HG03469 (cell line): ENCODE measurements at regions not wholly inside any gene's neighbourhood (a gene's known extent, or its start where the extent isn't known, plus 50 kb on each side); places are given as distances from the start of the nearest gene placed in this dataset.
"Not testable (repeated sequence)": the region's sequence is repeated elsewhere in the genome, so short reads cannot be mapped to it uniquely, and the experiment has no call there.

ENCODE experiments used
- ATAC-seq: cut with Tn5 transposase; IDR thresholded peaks from one replicate; pipeline ENCODE4 v1.9.1; 2021; ENCODE audit warnings: mild to moderate bottlenecking, moderate library complexity, moderate number of reproducible peaks; ENCODE audit not compliant: unreplicated experiment

DNA sequence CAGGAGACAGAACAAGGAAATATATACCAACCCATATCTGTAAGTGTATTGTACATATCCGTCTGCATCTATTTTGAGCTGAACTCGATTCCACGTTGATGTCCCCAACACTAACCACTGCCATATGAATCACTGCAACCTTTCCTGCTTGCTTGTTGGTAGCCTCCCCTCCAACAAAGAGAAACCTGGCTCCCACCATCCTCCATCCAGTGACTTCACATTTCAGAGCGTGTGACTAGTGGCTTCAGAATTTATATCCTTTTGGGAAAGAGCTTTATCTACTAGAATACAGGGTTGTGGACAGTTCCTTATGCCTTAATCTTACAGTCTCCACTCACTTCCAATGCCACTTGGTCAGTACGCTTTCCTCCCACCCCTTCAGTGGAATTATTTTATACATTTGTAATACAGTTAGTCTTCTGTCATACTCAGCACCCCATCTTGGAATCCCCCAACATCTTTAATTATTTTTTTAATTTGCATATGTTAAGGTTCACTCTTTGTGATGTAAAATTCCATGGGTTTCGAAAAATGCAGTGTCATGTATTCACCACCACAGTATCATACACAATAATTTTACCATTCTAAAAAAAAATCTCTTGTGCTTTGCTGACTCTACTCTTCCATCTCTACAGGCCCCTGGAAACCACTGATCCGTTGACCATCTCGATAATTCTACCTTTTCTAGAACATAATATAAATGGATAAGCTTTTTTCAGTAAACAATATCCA, 264.7 kb downstream of the BCL2L11 start:
- ATAC-seq, result not testable (repeated sequence)

DNA sequence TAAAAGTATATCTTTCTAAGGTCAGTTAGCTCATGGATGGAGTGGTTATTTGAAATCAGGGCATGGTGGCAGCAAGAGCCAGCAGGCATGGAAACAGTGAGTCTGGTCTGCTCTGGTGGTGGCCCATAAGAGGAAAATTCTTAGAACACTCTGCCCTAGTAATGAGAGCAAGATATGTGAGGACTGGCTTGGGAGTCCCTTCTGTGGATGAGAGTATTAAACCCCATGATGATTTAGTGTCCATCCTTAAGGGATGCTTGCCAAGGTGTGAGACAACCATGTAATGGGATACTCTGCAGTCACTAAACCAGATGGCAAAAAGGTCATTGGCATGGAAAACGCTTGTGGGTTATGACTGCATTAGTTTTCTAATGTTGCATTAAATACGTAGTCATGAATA, 269.9 kb downstream of the BCL2L11 start:
- ATAC-seq, result not testable (repeated sequence)

GRCh38 chr2:111395350-111396128, 274.8 kb downstream of the BCL2L11 start:
- not testable (repeated sequence) for ATAC-seq

DNA sequence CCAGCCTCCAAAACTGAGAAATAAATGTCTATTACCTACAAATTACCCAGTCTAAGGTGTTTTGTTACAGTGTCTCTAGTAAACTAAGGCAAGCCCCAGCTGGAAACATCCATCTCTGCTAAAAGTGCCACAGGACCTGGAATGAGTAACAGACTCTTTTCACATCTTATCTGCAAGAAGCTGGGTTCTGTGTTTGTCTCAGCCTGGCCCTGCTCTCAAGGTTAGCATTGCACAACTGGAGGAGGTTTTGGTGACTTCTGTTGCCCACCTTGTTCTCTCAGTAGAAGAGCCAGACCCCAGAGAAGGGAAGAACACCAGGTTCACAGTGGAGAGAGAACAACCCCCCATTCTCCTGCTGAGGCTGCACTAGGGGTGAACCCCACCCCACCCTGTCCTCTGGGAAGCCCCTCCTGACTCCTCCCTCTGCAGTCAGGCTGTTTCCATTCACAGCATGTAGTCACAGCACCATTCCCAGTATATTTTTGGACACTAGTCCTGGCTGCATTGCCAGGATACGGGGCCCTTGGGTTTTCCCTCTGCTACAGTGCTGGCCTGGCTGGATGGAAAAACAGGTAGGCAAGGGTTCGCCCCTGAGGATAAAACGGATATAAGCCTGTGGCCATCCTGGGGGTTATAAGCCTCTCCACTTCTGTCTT, 280.0 kb downstream of the BCL2L11 start:
- not testable (repeated sequence) for ATAC-seq

GRCh38 chr2:111401270-111402140, 280.8 kb downstream of the BCL2L11 start:
- ATAC-seq, result not testable (repeated sequence)

DNA sequence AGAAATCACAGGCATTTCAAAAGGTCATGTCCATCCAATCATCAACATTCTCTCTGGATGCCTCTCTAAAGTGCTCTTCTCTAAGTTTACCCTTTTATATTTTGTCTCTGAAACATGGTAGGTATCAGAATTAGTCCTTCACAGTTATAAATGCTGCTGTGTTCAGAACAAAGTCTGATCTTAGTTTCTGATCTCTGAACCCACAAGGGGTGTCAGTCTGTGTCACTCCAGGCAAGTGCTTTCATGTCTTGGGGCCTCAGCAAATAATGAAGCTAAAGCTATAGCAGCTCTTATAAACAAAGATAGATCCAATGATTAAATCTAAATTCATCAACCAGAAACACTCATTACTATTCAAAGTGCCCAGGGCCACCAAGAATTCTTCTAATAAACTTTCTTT, 281.7 kb downstream of the BCL2L11 start:
- not testable (repeated sequence) for ATAC-seq

GRCh38 chr2:111403287-111403686, 282.6 kb downstream of the BCL2L11 start:
- ATAC-seq, result not testable (repeated sequence)

- ATAC-seq, result not testable (repeated sequence)
Measured at GRCh38 chr2:111406616-111407015, 285.9 kb downstream of the BCL2L11 start.

DNA sequence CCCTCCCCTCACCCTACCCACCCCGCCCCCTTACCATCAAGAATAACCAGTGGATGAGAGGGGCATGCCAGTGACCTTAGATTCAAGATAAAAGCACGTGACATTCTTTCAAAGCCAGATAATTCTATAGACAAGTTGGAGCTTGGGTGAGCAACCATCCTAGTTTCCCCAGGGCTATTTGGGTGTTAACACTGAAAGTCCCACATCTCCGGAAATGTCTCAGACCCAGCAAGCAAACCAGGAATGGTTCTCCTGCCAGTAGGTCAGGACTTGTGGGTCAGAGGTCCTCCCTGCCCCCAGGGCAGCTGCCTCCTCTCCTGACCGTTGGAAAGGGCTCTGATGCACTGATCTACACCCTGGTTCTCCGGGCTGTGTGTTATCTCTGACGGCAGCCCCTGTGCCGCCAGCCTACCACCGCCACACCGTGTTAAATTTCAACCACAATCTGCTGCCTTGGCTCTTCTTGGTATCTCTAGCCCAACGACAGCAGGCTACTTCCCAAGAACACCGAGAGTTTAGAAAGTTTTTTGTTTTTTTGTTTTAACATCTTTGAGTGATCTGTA, 287.0 kb downstream of the BCL2L11 start:
- not testable (repeated sequence) for ATAC-seq

GRCh38 chr2:111410868-111411406, 290.2 kb downstream of the BCL2L11 start:
- ATAC-seq, result not testable (repeated sequence)

GRCh38 chr2:111411867-111412681, 291.4 kb downstream of the BCL2L11 start:
- not testable (repeated sequence) for ATAC-seq

- not testable (repeated sequence) for ATAC-seq
Measured at GRCh38 chr2:111412841-111413650, 292.3 kb downstream of the BCL2L11 start.

GRCh38 chr2:111413950-111414349, 293.2 kb downstream of the BCL2L11 start:
- not testable (repeated sequence) for ATAC-seq

DNA sequence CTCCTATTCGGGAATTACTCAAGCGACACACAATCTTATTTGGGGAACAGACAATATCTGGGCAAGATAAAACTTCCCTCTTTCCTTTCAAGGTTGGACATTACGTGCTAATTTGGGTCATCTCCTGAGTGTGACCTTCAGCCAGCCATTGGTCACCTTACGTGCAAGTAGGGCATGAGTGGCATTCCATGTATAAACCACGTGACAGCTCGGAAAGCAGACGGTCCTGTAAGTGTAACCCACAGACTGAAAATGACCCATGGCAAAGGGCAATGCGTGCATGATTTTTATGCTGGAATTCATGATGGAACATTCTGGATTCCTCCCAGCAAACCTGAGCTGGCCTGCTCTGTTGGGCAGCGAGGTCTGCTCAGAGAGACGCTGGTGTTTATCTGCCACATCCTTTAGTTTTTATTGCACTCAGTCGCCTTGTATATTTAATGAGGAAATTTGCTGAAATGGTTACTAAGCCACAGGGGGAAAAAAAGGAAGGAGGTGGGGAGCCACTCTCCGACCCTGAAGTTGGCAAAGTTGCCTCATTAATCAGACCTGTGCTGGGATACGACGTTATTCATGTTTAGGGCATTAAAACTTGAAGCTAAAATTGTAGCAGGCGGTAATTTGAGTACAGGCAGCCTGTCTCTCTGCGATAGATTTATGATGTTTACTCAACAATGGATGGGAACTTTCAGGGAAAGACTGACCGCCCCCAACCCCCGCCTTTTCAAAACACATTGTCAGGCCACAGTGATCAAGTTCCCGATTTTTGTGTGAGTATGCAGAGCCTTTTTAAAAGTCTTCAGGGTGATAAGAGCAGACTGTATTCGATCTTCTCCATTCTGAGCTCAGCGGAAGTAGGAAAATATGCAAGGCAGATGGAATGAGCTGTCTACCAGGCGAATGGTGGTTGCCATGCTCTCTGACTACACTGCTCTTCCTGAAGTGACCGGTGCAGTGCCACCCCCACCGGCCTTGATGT, 295.3 kb downstream of the BCL2L11 start:
- ATAC-seq, result not testable (repeated sequence)

DNA sequence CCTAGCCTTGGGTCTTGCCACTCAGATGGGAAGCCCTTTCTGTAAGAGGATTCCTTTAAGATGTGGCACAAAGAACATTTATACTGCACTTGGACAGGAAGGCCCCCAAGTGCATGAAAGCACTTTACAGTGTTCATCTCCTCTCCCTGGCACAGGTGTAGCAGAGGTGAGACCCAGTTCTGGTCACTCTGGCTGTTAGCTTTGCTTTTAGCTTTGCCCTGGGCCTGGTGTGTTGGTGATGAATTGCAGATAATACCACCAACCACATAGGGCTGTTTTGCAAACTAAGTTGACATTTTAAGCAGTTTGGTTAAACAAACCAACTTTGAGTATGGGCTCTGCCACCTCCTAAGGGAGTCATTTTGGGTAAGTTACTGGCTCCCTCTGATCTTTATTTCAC, 296.3 kb downstream of the BCL2L11 start:
- not testable (repeated sequence) for ATAC-seq

DNA sequence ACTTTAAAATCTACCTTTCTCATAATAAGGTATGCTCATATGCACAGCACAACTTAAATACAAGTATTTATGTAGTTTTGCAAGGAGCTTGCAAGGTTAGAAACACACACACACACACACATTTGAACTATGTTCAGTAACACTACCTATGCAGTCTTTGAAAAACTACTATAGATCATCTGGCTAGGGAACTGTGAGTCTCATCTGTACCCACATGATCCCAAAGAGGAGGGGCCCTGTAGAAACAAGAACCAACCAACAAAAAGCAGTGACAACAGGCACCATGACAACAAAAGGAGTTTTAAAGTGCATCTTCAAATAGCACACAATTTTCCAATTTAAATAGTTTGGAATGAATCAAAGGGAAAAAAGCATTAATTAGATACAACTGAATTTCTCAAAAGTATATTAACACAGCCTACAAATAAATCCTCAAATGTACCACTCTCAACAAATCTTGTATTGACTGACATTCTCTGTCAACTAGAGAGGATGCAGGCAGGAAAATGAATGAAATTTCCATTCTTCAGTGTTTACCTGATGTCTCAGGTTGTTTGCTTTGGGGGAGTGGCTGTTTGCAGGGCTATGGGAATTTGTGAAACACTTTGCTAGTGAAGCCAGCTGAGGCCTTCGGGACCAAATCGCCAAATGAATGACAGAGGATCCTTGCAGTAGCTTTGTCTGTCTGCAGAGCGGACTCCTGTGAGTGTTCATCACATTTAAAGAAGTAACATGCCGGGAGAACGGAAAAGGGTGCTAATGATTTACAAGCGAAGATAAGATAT, 297.6 kb downstream of the BCL2L11 start:
- not testable (repeated sequence) for ATAC-seq
